GM19035 (cell line): ENCODE measurements at regions not wholly inside any gene's neighbourhood (a gene's known extent, or its start where the extent isn't known, plus 50 kb on each side); places are given as distances from the start of the nearest gene placed in this dataset.

Experiments used
- ATAC-seq: cut with Tn5 transposase; IDR thresholded peaks from one replicate; pipeline ENCODE4 v1.9.1; 2021; ENCODE audit not compliant: unreplicated experiment

DNA sequence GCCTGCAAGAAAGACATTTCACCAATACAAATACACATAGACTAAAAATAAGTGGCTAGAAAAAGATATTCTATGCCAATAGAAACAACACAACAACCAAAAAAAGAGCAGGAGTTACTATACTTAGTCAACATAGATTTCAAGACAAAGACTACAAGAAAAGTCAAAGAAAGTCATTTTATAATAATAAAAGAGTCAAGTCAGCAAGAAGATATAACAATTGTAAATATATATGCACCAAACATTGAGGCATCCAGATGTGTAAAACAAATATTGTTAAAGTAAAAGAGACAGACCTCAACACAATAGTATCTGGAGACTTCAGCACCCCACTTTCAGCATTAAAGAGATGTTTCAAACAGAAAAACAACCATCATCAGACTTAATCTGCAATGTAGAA is 104.6 kb downstream of the AMY1C start:
- ATAC-seq, result no peak

DNA sequence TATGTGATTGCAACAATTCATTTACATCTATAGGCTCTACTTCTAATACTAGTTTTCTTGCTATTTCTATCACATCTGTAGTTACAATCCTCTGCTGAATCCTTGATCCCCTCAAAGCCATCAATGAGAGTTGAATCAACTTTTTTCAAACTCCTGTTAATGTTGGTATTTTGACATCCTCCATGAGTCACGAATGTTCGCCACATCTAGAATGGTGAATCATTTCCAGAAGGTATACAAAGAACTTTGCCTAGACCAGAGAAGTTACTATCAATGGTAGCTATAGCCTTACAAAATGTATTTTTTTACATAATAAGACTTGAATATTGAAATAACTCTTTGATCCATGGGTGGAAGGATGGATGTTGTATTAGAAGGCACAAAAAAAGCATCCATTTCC is 110.0 kb downstream of the AMY1C start:
- no peak for ATAC-seq

DNA sequence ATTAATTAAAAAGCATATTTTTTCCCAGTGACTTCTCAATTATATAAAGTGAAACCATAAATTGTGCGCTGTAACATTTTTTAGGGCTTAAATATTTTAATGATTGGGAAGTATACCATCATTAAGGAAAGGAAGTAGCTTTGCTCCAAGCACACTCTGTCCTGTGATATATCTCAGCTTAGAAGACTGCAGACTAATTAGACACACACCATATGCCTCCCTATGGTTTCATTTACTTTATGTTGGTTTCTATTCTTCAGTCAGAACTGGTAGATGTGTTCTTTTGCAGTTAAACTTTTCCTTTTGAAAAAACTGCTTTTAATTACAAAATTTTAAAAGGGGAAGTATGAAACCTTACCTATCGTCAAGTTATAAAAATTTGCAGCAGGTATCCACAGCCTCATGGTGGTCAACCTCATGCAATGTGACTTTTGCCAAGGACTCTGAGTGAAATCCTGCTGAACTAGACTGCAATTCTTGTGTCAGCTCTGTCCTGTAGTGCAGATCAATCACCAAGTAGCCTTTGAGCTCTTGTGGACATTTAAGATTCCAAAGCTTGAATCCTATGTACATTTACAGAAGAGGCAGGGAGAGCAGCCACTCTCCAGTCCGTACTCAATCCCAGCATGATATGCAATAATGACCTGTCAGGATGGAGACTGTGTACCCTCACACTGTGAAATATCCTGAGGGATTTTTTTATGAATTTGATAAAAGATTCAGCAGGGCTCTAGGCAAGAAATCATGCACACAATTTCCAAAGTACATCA is 149.1 kb downstream of the AMY1C start:
- ATAC-seq, result no peak

DNA sequence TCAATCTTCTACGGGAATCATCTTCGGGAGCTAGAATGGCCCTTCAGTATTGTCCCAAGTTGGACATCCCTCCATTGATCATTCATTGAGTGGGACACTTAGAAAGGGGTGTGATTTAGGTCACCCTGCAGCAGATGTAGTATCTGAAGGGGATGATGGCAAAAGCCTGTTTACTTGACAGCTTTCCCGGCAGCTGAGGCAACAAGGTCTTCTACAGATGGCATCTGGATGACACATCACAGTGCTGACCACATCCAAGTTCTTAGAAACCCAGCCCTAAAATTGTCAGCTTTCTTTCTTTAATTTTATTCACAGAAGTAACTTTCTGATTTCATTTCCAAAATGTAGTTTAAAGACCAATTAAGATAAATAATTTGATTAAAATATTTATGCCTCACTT is 150.3 kb downstream of the AMY1C start:
- ATAC-seq, result no peak

DNA sequence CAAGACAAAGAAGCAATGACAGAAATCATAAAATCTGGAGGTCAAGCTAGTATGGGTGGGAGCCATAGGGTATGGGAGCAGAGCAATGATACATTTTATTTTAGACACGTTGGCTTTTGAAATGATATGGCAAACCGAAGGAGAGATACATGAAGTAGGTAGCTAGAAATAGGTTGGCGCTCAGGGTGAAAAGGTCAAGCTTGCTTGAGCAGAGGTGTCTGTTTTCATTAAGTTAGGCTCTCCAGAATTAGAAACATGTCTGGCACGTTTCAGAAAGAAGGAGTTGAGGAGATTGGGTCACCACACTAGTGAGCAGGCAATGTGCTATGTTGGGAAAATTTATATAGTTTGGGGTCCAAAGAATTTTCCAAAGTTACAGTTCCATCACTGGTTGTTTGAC is 151.4 kb downstream of the AMY1C start:
- no peak for ATAC-seq

DNA sequence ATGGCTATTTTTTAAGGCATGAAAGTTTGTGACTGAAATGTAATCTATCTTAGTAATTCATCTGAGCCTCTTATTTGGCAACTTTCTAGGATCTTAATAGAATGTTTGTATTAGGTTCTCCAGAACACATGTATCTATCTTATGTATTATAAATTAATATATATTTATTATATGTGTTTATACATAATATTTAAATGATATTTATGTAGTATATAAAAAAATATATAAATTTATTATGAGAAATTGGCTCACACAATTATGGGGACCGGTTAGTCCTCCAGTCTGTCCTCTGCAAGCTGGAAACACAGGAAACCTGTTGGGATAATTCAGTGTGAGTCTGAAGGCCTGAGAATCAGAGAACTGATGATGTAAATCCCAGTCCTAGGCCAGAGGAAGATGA is 155.7 kb downstream of the AMY1C start:
- no peak for ATAC-seq

DNA sequence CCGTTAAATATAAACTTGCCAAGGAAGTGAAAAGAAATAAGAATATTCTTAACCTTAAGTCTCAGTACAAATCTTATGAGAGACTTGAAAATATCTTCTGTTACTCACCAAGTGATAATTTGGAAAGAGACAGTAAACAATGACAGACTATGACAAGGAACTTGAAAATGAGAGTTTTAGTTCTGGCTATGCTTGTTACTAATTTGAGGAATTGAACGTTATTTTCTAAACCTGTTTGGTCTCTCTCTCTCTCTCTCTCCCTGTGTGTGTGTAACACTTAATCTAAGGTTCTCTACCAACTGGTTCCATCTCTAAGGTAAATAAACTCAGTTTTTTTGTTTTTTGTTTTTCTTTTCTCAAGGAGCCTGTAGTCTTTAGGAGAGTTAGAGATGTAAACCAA is 161.8 kb downstream of the AMY1C start:
- ATAC-seq, result no peak

DNA sequence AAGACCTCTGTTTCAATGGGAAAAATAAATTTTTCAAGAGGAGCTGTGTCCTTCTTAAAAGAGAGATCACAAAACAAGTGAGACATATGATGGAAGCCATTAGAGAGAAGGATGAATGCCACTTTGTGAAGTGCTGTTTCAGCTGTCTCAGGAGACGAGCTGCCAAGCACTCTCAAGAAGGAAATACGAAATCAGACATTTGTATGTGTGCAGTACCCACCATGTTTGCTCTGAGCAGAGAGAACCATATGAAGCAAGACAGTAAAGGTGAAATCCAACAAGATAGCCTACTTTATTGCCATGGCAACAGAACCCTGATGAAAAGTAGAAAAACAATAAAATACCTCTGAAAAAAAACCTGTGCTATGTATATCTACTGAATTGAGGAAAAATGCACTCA is 168.1 kb downstream of the AMY1C start:
- ATAC-seq, result no peak

DNA sequence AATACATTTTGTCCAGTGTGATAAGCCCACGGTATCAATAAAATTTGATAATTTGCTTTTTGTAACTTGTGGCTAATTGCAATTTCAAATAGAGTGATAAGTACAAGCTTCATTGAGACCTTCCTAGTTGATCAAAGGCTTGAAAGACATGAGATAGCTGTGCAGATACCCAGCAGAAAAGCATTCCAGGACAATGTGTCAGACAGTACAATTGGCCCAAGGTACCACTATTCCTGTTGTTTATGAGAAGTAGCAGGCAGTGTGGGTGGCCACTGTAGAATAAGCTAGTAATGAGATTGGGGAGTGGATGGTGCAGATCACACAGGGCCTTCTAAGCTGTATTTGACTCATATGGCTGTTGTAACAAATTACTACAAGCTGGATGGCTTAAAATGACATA is 182.2 kb downstream of the AMY1C start:
- no peak for ATAC-seq

DNA sequence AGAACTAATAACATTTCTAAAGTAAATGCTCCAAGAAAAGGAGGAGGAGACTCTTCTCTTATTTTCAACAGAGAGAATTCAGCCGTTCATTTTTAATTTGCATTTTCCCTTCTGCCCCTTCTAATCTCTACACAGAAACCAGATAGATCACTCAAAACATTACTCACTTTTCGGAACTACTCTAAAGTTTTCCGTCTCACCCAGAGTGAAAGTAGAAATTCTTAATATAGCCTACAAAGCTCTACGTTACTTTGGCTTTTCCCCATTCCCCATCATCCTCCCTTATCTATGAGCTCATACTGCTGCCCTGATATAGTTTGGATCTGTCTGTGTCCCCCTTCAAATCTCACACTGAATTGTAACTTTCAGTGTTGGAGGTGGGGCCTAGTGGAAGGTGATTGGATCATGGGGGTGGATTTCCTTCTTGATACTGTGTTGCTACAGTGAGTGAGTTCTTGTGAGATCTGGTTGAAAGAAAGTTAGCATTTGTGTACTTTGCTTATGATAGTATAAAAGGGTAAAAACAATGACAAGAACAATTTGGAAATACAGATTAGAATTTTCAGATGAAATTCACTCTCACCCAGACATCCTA is 188.2 kb downstream of the AMY1C start:
- peak; percentile 66 for ATAC-seq

DNA sequence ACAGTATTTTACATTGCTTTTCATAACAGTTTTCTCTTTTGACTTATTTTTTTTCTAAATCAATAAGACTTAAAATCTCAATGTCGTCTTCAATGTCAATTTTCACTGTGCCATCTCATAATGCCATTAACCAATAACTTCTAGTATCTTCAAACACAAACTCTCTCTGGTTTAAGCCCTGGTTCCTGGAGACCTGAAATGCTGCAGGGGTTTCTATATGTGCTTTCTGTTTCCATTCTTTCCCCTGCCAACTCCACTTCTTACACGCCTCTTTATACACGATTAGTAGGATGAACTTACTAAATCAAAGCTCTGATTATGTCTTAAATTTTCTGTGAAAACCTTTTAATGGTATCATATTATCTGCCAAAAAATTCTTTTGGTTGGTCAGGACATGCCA is 191.4 kb downstream of the AMY1C start:
- no peak for ATAC-seq

DNA sequence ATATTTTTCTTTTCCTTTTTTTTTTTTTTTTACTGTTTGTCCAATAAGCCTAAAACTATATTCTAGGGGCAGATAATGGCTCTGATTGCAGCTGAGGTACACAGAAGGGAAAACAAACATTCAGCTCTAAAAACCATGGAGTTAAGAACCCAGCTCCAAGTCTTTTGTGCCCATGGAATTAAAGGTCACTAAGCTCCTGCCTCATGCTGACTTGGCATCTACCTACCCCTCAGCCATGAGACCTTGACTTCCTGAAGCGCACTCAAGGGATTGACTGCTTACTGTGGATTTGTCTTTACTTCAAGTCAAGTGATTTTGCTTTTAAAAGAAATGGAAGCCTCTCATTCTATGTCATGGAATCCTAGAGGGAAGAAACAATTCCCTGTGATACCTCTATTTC is 192.3 kb downstream of the AMY1C start:
- no peak for ATAC-seq

DNA sequence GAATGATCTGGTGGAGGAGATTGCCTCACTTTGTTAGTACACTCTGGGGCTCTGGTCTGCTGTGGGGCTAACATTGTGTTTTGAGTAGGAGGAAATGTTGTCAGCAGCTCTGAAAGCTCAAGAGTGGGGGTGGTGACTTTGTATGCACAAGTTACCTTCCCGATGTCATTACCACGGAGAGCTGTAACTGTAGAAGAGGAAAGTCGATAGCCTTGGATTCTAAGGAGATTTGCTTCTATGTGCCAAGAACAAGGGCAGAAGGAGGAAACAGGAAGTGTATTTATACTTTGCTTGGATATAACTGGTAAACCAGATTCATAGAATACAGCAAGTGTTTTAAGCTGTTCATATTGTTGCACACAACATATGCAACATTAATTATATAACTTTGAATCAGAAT is 196.1 kb downstream of the AMY1C start:
- ATAC-seq, result no peak

DNA sequence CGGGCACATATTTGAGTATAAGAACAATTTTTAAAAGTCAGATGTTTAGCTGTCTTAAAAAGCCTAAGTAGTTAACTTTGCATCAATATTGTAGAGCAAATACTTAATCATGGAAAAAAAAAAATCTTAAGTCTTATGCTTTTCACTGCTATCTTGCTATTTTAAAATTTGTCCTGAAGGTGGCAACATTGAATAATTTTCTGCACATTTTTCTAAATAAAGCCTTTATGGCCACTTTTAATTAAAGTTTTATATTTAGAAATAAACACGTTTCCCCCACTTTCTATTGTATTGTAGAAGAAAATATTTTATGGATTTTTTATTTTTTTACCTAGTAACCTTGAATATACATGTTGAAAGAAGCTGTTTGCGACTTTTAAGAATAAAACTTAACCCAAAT is 198.8 kb downstream of the AMY1C start:
- no peak for ATAC-seq

DNA sequence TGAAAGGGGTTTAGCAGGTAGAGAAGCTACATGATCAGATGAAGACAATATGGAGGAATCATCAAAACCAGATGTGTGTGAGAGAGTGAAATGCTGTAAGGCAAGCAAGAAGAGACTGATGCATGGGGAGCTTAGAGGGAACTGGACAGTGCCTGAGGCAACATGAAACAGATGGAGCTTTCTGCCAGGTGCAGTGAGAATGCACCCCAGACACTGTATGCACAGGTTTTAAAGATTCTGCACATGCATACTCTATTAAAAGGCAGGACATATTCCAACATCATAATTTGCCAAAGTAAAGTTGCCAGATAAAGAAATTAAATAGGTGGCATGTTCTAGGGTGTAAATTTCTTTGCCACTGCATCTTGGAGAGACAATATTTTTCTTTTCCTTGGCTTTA is 200.1 kb downstream of the AMY1C start:
- ATAC-seq, result no peak

DNA sequence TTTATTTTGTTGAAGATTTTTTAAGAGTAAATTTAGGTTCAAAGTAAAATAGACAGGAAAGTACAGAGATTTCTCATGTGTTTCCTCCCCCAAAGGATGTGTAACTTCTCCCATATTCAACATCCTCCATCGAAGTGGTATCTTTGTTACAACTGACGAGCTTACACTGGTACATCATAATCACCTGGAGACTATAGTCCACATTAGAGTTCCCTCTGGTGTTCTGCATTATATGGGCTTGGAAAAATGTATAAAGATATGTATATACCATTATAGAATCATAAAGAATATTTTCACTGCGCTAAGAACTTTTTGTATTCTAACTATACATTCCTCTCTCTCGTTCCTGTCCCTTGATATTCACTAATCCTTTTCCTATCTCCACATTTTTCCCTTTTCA is 203.7 kb downstream of the AMY1C start:
- no peak for ATAC-seq

DNA sequence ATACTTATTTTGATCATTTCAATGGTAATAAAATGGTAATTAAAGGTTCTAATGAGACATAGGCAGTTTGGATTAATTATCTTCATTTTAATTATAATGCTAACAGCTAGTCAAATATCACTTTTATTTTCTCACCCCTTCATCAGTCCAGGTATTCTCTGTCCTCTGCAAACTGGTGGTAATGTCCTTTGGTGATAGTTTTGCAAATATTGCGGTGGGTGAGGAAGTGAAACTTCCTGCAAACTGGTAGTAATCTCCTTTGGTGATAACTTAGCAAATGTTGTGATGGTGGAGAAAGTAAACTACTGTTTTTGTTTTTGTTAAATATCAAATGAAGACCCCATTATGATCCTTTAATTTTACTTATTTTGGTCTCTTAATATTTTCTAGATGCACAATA is 209.0 kb downstream of the AMY1C start:
- ATAC-seq, result no peak

DNA sequence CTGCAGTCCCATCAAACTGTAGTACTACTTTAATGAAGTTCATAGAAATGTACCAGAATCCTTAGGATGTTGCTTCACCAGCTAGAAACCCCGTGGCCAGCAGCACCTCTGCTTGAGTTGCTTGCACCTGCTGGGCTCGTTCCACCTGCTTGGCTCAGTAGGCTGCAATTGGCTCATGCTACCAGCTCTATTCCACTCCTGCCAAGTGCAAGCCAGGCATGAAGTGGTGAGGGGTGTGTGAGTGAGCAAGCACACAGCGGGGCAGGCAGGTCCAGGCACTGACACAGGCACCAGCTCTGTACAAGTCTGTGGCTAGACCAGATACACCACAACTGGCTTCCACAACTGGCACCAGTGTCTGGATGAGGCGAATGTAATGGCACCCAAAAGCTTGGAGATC is 209.9 kb downstream of the AMY1C start:
- no peak for ATAC-seq

DNA sequence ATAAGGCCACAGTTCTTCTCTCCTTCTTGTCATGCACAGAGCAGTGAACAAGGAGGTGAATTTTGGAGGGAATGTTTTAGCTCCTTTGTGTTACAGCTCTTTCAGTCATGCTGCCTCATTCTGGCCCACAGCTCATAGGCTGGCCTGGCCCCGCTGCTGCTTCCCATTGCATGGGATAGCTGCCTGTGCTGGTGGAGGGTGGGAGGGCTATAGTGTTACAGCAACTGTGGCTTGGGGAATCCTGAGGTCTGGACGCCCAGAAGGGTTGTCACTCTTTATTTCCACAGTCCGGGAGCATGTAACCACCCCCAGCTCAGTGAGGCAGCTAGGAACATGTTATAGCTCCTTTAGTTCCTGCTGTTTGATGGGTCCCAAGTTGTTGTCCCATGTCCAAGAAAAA is 210.3 kb downstream of the AMY1C start:
- ATAC-seq, result no peak

DNA sequence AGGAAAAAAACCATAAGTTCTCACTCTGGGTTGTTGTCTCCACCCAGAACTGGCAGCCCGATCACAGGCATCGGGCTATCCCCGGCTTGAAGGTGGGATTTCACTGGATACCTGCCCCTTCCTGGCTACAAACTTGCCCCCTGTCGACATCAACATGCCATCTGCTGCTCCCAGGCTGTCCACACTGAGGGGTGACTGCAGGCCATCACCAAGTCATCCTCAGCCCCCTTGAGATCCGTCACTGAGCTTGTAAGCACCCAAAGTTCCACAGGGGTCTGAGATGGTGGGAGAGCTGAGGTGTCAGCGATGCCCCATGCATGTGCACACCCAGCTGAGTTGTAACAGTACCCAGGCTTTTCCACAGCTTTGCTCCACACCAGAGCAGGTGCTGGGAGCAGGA is 211.0 kb downstream of the AMY1C start:
- no peak for ATAC-seq

DNA sequence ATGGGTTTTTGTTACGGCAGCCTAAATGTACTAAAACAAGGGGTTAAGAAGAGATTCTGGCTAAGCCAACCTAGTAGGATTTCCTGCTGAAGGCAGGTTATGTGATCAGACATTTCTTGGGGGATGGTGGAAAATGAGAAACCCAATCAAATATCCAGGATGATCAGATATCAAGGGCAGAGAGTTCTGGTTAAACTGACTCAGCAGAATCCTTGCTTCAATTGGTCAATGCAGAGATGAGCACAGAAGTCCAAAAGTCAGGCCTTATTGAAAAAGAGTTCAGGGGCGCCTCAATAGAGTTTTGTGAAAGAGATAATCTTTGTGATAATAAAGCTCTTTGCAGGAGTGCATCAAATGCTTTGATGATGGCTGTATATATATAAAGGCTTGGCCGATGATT is 237.1 kb downstream of the AMY1C start:
- no peak for ATAC-seq

DNA sequence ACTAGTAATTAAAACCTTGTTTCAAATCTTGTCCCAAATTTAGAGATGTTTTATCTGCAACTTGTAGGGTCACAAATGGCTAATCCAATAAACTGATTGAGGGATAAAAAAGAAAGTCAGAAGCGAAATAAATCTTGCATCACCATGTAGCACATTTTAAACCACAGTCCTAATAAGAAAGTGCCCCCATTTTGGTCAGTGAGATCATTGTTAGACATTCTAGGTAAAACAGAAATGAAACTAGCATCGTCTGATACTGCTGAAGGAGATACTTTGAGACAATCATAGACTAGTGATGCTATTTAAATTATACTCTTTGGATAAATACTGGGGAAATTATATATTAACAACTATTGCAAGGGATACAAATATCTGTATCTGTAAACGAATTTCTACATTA is 247.9 kb downstream of the AMY1C start:
- ATAC-seq, result no peak
